B cell (primary cell): ENCODE measurements at regions not wholly inside any gene's neighbourhood (a gene's known extent, or its start where the extent isn't known, plus 50 kb on each side); places are given as distances from the start of the nearest gene placed in this dataset.

Experiments used
- CTCF ChIP-seq: fragments of 200-600 bp; IDR thresholded peaks from one replicate; pipeline ENCODE4 v1.8.0; 2022; ENCODE audit warnings: antibody characterized with exemption, mild to moderate bottlenecking
- EZH2 ChIP-seq: IDR thresholded peaks from 2 replicates; pipeline ENCODE4 v1.6.1; 2012; ENCODE audit warnings: borderline replicate concordance, low read depth, mild to moderate bottlenecking, moderate library complexity, low read length; ENCODE audit not compliant: insufficient read depth, poor library complexity, severe bottlenecking

DNA sequence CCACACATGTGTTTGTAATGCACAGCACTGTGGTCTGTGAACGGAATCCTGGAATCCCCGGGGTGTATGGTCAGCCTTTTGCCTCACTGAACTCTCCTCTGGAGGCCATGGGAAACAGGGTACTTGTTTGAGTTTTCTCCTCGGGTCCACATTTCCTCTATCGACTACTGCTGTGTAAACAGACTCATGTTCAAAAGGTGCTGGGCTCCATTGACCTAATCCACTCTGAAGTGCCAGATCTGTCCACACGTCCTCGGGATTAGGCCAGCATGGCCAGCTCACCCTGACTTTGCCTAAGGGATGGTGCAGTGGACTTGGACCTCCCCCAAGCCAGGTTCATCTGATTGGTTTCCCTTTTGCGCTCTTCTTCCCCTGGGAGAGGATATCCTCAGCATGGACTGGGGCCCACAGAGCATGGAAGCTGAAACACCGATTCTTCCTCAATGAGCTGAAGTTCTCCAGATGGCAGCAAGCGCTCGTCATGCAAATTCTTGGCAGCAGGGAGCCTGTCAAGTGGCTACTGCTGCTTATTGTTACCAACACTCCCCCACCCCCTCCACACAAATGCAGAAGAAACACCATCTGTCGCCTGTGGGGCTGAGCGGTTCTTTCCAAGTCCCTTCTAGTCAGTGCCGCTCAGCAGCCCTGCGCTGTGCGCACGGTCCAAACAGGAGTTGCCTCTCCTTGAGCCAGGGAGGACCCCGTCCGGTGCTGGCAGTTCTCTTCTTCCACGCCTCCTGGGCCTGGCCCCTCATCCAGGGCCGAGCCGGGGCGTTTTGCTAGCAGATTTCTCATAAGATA is 292.6 kb upstream of the MARCKS start:
- TF ChIP-seq CTCF (no peak), EZH2 (no peak)
